H1 (cell line): ENCODE measurements at regions not wholly inside any gene's neighbourhood (a gene's known extent, or its start where the extent isn't known, plus 50 kb on each side); places are given as distances from the start of the nearest gene placed in this dataset.

Source experiments
- CTCF ChIA-PET: fragments of 300-600 bp; sonication (Branson Sonifier 250); formaldehyde crosslinking; loops from one replicate; lab custom pipeline; 2021; ENCODE audit not compliant: partially characterized antibody; lab: Charles Lee
- POLR2A ChIA-PET: fragments of 300-600 bp; sonication (Branson Sonifier 250); formaldehyde crosslinking; loops from one replicate; lab custom pipeline; 2021; ENCODE audit warnings: inconsistent platforms; ENCODE audit not compliant: partially characterized antibody; lab: Charles Lee
- DNase-seq, 2 experiments: peaks; one replicate each; pipeline versions ENCODE4 v3.0.0 to v3.0.0-alpha.2; 2010 to 2022; ENCODE audit warnings: low spot score in 2 of 2, low read depth in 1 of 2, mixed read lengths in 1 of 2
- FAIRE-seq: peaks from 2 replicates; lab custom pipeline; 2011; peaks lifted over from hg19 to GRCh38; lab: Jason Lieb, UNC
- H2AFZ ChIP-seq: 2 replicates; pipeline ENCODE4 v1.8.1; 2012; ENCODE audit warnings: low read length, inconsistent platforms
- H2AK5ac ChIP-seq: 2 replicates; pipeline ENCODE4 v1.6.1; 2013; ENCODE audit warnings: low read depth, low read length
- H2BK120ac ChIP-seq: replicated peaks from 2 replicates; pipeline ENCODE3; 2013; ENCODE audit warnings: low read depth, low read length, inconsistent platforms
- H2BK12ac ChIP-seq: 2 replicates; pipeline ENCODE4 v1.6.1; 2013; ENCODE audit warnings: low read depth, low read length
- H2BK15ac ChIP-seq: 2 replicates; pipeline ENCODE4 v1.6.1; 2013; ENCODE audit warnings: low read length
- H2BK20ac ChIP-seq: 2 replicates; pipeline ENCODE4 v1.6.1; 2013; ENCODE audit warnings: low read length
- H2BK5ac ChIP-seq: 2 replicates; pipeline ENCODE4 v1.6.1; 2013; ENCODE audit warnings: low read depth, low read length
- H3K14ac ChIP-seq: 2 replicates; pipeline ENCODE4 v1.6.1; 2013; ENCODE audit warnings: inconsistent platforms; ENCODE audit not compliant: insufficient read length
- H3K18ac ChIP-seq: 2 replicates; pipeline ENCODE4 v1.6.1; 2013; ENCODE audit warnings: low read length; ENCODE audit errors: extremely low read depth
- H3K23ac ChIP-seq: 2 replicates; pipeline ENCODE4 v1.6.1; 2013; ENCODE audit warnings: inconsistent platforms; ENCODE audit not compliant: insufficient read length
- H3K23me2 ChIP-seq: 2 replicates; pipeline ENCODE4 v1.6.1; 2013; ENCODE audit warnings: low read depth, low read length
- H3K27ac ChIP-seq: 2 replicates; pipeline ENCODE4 v1.6.1; 2011; ENCODE audit warnings: low read depth, low read length, inconsistent platforms
- H3K27me3 ChIP-seq, 4 experiments: replicated peaks in 1 of 4; 1 replicate in 1 of 4; 2 replicates in 3 of 4; pipeline versions ENCODE4 v1.6.1 to v1.8.1; 2011 to 2013; ENCODE audit warnings: low read length in 3 of 4, mild to moderate bottlenecking in 3 of 4, inconsistent platforms in 2 of 4, mixed read lengths in 2 of 4, moderate library complexity in 1 of 4; ENCODE audit not compliant: control insufficient read depth in 3 of 4, insufficient read depth in 3 of 4; ENCODE audit errors: extremely low read depth in 1 of 4
- H3K36me3 ChIP-seq, 4 experiments: 2 replicates each; pipeline versions ENCODE4 v1.6.1 to v1.8.1; 2011 to 2013; ENCODE audit warnings: mild to moderate bottlenecking in 4 of 4, low read length in 3 of 4, moderate library complexity in 2 of 4, control low read depth in 1 of 4, inconsistent platforms in 1 of 4; ENCODE audit not compliant: insufficient read depth in 4 of 4, control insufficient read depth in 2 of 4
- H3K4ac ChIP-seq: replicated peaks from 2 replicates; pipeline ENCODE3; 2013; ENCODE audit warnings: low read length, low read depth, mixed read lengths, inconsistent platforms; ENCODE audit not compliant: insufficient read length
- H3K4me1 ChIP-seq, 4 experiments: replicated peaks in 1 of 4; 1 replicate in 1 of 4; 2 replicates in 3 of 4; pipeline versions ENCODE4 v1.6.1 to v1.8.1; 2011 to 2013; ENCODE audit warnings: low read length in 3 of 4, inconsistent platforms in 2 of 4, mixed read lengths in 1 of 4; ENCODE audit not compliant: insufficient read depth in 4 of 4, control insufficient read depth in 3 of 4
- H3K4me2 ChIP-seq, 2 experiments: 2 replicates each; pipeline versions ENCODE4 v1.6.1 to v1.8.1; 2011 to 2013; ENCODE audit warnings: low read depth in 2 of 2, low read length in 2 of 2, control low read depth in 1 of 2, inconsistent platforms in 1 of 2, mild to moderate bottlenecking in 1 of 2; ENCODE audit not compliant: insufficient read depth in 1 of 2
- H3K4me3 ChIP-seq, 4 experiments: fragments of 200-600, 300-600 bp in 1 of 4; sonication (generic), shearing (Covaris generic), sonication (Bioruptor Twin) in 1 of 4; 2 replicates each; pipeline versions ENCODE4 v1.5.1 to v1.8.1; 2011 to 2016; ENCODE audit warnings: low read length in 4 of 4, low read depth in 3 of 4, control low read depth in 2 of 4, inconsistent platforms in 2 of 4, mild to moderate bottlenecking in 2 of 4, mixed read lengths in 1 of 4, moderate library complexity in 1 of 4; ENCODE audit not compliant: insufficient read depth in 2 of 4; ENCODE audit errors: extremely low read depth in 1 of 4
- H3K56ac ChIP-seq: replicated peaks from 2 replicates; pipeline ENCODE3; 2013; ENCODE audit warnings: low read depth, mild to moderate bottlenecking, mixed read lengths, low read length, inconsistent platforms; ENCODE audit not compliant: insufficient read length
- H3K79me1 ChIP-seq: 2 replicates; pipeline ENCODE4 v1.6.1; 2013; ENCODE audit warnings: low read depth, low read length, control low read depth
- H3K79me2 ChIP-seq, 2 experiments: 2 replicates each; pipeline versions ENCODE4 v1.6.1 to v1.8.1; 2012 to 2013; ENCODE audit warnings: low read length in 2 of 2, mild to moderate bottlenecking in 2 of 2, inconsistent platforms in 1 of 2; ENCODE audit not compliant: insufficient read depth in 2 of 2, control insufficient read depth in 1 of 2
- H3K9ac ChIP-seq, 4 experiments: replicated peaks in 1 of 4; 1 replicate in 1 of 4; 2 replicates in 3 of 4; pipeline versions ENCODE4 v1.6.1 to v1.8.1; 2011 to 2013; ENCODE audit warnings: low read depth in 3 of 4, low read length in 3 of 4, control low read depth in 2 of 4, mild to moderate bottlenecking in 2 of 4, moderate library complexity in 2 of 4, inconsistent platforms in 1 of 4; ENCODE audit errors: extremely low read depth in 1 of 4
- H3K9me3 ChIP-seq, 2 experiments: 2 replicates each; pipeline versions ENCODE4 v1.6.1 to v1.8.1; 2012 to 2013; ENCODE audit warnings: mild to moderate bottlenecking in 2 of 2, moderate library complexity in 2 of 2, control low read depth in 1 of 2, inconsistent platforms in 1 of 2, low read depth in 1 of 2, low read length in 1 of 2, mixed read lengths in 1 of 2; ENCODE audit not compliant: insufficient read depth in 2 of 2
- H4K20me1 ChIP-seq, 2 experiments: replicated peaks in 1 of 2; 2 replicates each; pipeline versions ENCODE3 to v1.8.1; 2011 to 2013; ENCODE audit warnings: inconsistent platforms in 2 of 2, low read length in 2 of 2, mild to moderate bottlenecking in 1 of 2; ENCODE audit not compliant: insufficient read depth in 2 of 2, control insufficient read depth in 1 of 2
- H4K5ac ChIP-seq: 2 replicates; pipeline ENCODE4 v1.6.1; 2013; ENCODE audit warnings: low read length, low read depth, mixed read lengths, inconsistent platforms; ENCODE audit not compliant: insufficient read length
- H4K8ac ChIP-seq: 2 replicates; pipeline ENCODE4 v1.8.0; 2013; ENCODE audit warnings: mild to moderate bottlenecking, moderate library complexity, low read length, inconsistent platforms; ENCODE audit not compliant: insufficient read depth; ENCODE audit errors: extremely low read depth
- H4K91ac ChIP-seq: replicated peaks from 2 replicates; pipeline ENCODE3; 2013; ENCODE audit warnings: low read length, mixed read lengths, inconsistent platforms; ENCODE audit not compliant: insufficient read length
- EP300 ChIP-seq, 2 experiments: IDR thresholded peaks; 1 replicate in 1 of 2; 2 replicates in 1 of 2; pipeline ENCODE4 v1.6.1; 2011 to 2012; ENCODE audit warnings: low read depth in 2 of 2, low read length in 2 of 2, mild to moderate bottlenecking in 2 of 2, borderline replicate concordance in 1 of 2, inconsistent platforms in 1 of 2, moderate library complexity in 1 of 2
- EZH2 ChIP-seq: fragments of 200-600 bp; sonication (generic); IDR thresholded peaks from 2 replicates; pipeline ENCODE4 v1.7.1; 2012; ENCODE audit warnings: low read depth, mild to moderate bottlenecking, moderate library complexity, low read length, inconsistent platforms; ENCODE audit not compliant: severe bottlenecking
- KDM1A ChIP-seq: fragments of 200-600, 300-600 bp; sonication (generic); IDR thresholded peaks from 2 replicates; pipeline ENCODE4 v1.7.1; 2016; ENCODE audit warnings: mild to moderate bottlenecking, low read length, borderline replicate concordance
- NRF1 ChIP-seq: IDR thresholded peaks from 2 replicates; pipeline ENCODE4 v1.6.1; 2011; ENCODE audit warnings: mild to moderate bottlenecking, low read depth, low read length, improper control_type of control experiment
- RAD21 ChIP-seq, 2 experiments: IDR thresholded peaks in 1 of 2; conservative IDR thresholded peaks in 1 of 2; 2 replicates each; pipeline ENCODE4 v1.6.1; 2011; ENCODE audit warnings: low read depth in 2 of 2, low read length in 2 of 2, improper control_type of control experiment in 1 of 2, inconsistent platforms in 1 of 2, mild to moderate bottlenecking in 1 of 2, moderate library complexity in 1 of 2
- SIRT6 ChIP-seq: IDR thresholded peaks from one replicate; pipeline ENCODE4 v1.7.1; 2012; ENCODE audit warnings: low read length, inconsistent platforms
- SP1 ChIP-seq: IDR thresholded peaks from 2 replicates; pipeline ENCODE4 v1.6.1; 2011; ENCODE audit warnings: low read depth, low read length
- TBP ChIP-seq: IDR thresholded peaks from 2 replicates; pipeline ENCODE4 v1.6.1; 2011; ENCODE audit warnings: low read depth, low read length, improper control_type of control experiment
- WGBS, 2 experiments: shearing (Covaris generic) in 1 of 2; methylation state at CpG; one replicate each; pipeline versions ENCODE4 v1.1.6 to v1.1.7; 2013 to 2015; ENCODE audit warnings: low lambda C conversion rate in 2 of 2, mixed read lengths in 2 of 2, inconsistent platforms in 1 of 2, low coverage in 1 of 2, missing lambda C conversion rate in 1 of 2; ENCODE audit not compliant: insufficient replicate concordance in 2 of 2, insufficient coverage in 1 of 2, insufficient read length in 1 of 2; ENCODE audit errors: extremely low coverage in 1 of 2, missing lambda C conversion rate in 1 of 2; 5-methylcytosine and 5-hydroxymethylcytosine counted together
- TF ChIP-seq, protein P1 (sequence below): IDR thresholded peaks from 2 replicates; pipeline ENCODE4 v1.6.1; 2011; ENCODE audit warnings: low read length, improper control_type of control experiment
- TF ChIP-seq, protein P2 (sequence below): IDR thresholded peaks from 2 replicates; pipeline ENCODE4 v1.6.1; 2012; ENCODE audit warnings: inconsistent platforms

DNA sequence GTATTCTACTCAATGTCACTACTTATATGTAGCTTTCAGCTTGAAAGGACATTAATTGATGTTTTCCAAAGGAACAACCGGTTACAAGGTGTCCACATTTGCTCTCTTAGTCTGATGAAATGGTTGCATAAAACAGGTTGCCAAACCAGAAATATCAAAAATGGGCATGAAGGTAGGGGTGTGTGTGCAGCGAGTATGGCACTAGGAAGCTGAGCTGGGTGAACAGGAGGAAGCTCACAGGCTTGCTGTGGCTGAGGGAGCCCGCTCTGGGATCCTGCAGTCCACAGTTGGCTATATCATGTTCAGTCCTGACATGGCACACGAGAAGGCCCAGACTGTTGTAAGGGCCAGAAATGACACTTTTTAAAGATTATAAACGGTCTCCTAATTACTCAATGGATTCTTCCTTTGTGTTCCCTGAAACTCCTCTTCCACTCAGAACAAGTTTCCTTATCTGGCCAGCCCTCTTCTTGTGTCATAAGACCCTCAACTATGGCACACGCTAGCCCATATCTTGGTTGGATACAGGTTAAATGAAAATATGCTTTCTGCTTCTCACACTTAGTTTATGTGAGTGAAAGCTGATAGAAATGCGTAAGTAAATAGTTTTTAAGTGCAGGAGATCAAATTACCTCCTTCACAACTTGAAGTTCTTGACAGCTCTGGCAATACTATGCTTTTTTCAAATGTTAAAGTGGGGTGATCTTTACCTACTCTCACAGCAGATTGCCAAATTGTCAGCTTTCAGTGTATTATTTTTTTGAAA lies 201.5 kb downstream of the LMO4 start:
- Histone ChIP-seq H3K27me3 (no peaks in the 10 kb centered on the region), H3K27ac (no peak overlapping the region), H4K8ac (no peak overlapping the region), H2BK15ac (no peak overlapping the region), H3K79me2 (no peaks in the 10 kb centered on the region), H2BK12ac (no peak overlapping the region), H2AFZ (no peak overlapping the region), H3K23me2 (no peaks in the 10 kb centered on the region), H3K36me3 (no peaks in the 10 kb centered on the region), H3K4ac (no peak overlapping the region), H2BK20ac (no peak overlapping the region), H3K9ac (no peak overlapping the region), H4K91ac (no peak overlapping the region), H4K20me1 (no peaks in the 10 kb centered on the region), H2BK5ac (no peak overlapping the region), H3K18ac (no peak overlapping the region), H3K4me3 (no peak overlapping the region), H2BK120ac (no peak overlapping the region), H3K56ac (no peak overlapping the region), H3K4me1 (no peaks in the 10 kb centered on the region), H3K23ac (no peak overlapping the region), H3K9me3 (peaks cover 3 to 7% of the 10 kb centered on the region in 2 experiments; a peak in 3 of 4 replicates), H3K14ac (no peak overlapping the region), H3K79me1 (no peaks in the 10 kb centered on the region), H2AK5ac (no peak overlapping the region), H3K4me2 (no peak overlapping the region), H4K5ac (no peak overlapping the region)
- POLR2A ChIA-PET, result no interaction called here
- no peak for DNase-seq
- CTCF ChIA-PET, result interaction anchor here (1.4 to 1.5 kb wide), 2 partner anchors 196 to 531 kb away, joined by 4 read pairs; no protein-coding TSS in a partner anchor
- 87% methylated on average over 7 of the region's 7 CpGs; no CpG with 5 or more reads in 1 of the 2 experiments for whole genome bisulfite sequencing, 2 experiments
- FAIRE-seq, result no peak
- TF ChIP-seq, protein P1, sequence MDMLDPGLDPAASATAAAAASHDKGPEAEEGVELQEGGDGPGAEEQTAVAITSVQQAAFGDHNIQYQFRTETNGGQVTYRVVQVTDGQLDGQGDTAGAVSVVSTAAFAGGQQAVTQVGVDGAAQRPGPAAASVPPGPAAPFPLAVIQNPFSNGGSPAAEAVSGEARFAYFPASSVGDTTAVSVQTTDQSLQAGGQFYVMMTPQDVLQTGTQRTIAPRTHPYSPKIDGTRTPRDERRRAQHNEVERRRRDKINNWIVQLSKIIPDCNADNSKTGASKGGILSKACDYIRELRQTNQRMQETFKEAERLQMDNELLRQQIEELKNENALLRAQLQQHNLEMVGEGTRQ, result no peak
- TF ChIP-seq, protein P2, sequence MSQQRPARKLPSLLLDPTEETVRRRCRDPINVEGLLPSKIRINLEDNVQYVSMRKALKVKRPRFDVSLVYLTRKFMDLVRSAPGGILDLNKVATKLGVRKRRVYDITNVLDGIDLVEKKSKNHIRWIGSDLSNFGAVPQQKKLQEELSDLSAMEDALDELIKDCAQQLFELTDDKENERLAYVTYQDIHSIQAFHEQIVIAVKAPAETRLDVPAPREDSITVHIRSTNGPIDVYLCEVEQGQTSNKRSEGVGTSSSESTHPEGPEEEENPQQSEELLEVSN, result no peak
- TF ChIP-seq TBP (no peak), EP300 (IDR thresholded peaks at IDR 0.05; ENCODE audit: borderline replicate concordance in 1 of 2, low read depth in 2 of 2, low read length in 2 of 2) (no peak), EZH2 (no peak), SIRT6 (no peak), SP1 (no peak), NRF1 (no peak), KDM1A (no peak), RAD21 (IDR thresholded peaks at IDR 0.05 in 1 of 2, conservative IDR thresholded peaks at IDR 0.05 in 1 of 2; ENCODE audit: low read depth in 2 of 2, low read length in 2 of 2) (no peak)
